ENCODE measurements at regions not wholly inside any gene's neighbourhood (a gene's known extent, or its start where the extent isn't known, plus 50 kb on each side); places are given as distances from the start of the nearest gene placed in this dataset.

- Histone ChIP-seq H3K4me1 (ENCODE audit: insufficient read depth, insufficient read length) (no peaks in the 10 kb centered on the region), H3K27me3 (ENCODE audit: insufficient read depth, insufficient read length) (no peaks in the 10 kb centered on the region), H3K36me3 (ENCODE audit: insufficient read depth, insufficient read length, low read length) (no peaks in the 10 kb centered on the region), H3K9me3 (ENCODE audit: insufficient read depth, low read length) (no peaks in the 10 kb centered on the region), H3K4me3 (ENCODE audit: insufficient read length, low read depth) (no peak overlapping the region), H3K9ac (ENCODE audit: insufficient read length, low read depth) (no peak overlapping the region)
- TF ChIP-seq SUZ12 (IDR thresholded peaks at IDR 0.05; ENCODE audit: extremely low read depth, insufficient read depth, insufficient read length) (no peak), YY1 (IDR thresholded peaks at IDR 0.05; ENCODE audit: insufficient read depth, insufficient read length) (no peak), ZNF274 (IDR thresholded peaks at IDR 0.05; ENCODE audit: low read depth, low read length) (no peak)
- no peak for DNase-seq (ENCODE audit: low read depth, low spot score)
Measured at GRCh38 chr4:133887723-133888122, 313.9 kb downstream of the PABPC4L start.

- Histone ChIP-seq H3K27me3 (ENCODE audit: insufficient read depth, insufficient read length) (no peaks in the 10 kb centered on the region), H3K9ac (ENCODE audit: insufficient read length, low read depth) (no peak overlapping the region), H3K9me3 (ENCODE audit: insufficient read depth, low read length) (no peaks in the 10 kb centered on the region), H3K36me3 (ENCODE audit: insufficient read depth, insufficient read length, low read length) (no peaks in the 10 kb centered on the region), H3K4me3 (ENCODE audit: insufficient read length, low read depth) (no peak overlapping the region), H3K4me1 (ENCODE audit: insufficient read depth, insufficient read length) (no peaks in the 10 kb centered on the region)
- DNase-seq (ENCODE audit: low read depth, low spot score): no peak
- no peak for TF ChIP-seq ZNF274 (IDR thresholded peaks at IDR 0.05; ENCODE audit: low read depth, low read length)
- TF ChIP-seq YY1 (IDR thresholded peaks at IDR 0.05; ENCODE audit: insufficient read depth, insufficient read length): no peak
Measured at GRCh38 chr4:133869486-133869885, 332.1 kb downstream of the PABPC4L start.

- no peaks in the 10 kb centered on the region for H3K36me3 ChIP-seq (ENCODE audit: insufficient read depth, insufficient read length, low read length)
Measured at GRCh38 chr4:133868856-133869255, 332.7 kb downstream of the PABPC4L start.

GRCh38 chr4:133866328-133866699 is 335.3 kb downstream of the PABPC4L start:
- no peaks in the 10 kb centered on the region for H3K9me3 ChIP-seq (ENCODE audit: insufficient read depth, low read length)
- H3K4me1 ChIP-seq (ENCODE audit: insufficient read depth, insufficient read length): no peaks in the 10 kb centered on the region
- no peaks in the 10 kb centered on the region for H3K36me3 ChIP-seq (ENCODE audit: insufficient read depth, insufficient read length, low read length)
- no peak for TF ChIP-seq ZNF274 (IDR thresholded peaks at IDR 0.05; ENCODE audit: low read depth, low read length)
- TF ChIP-seq YY1 (IDR thresholded peaks at IDR 0.05; ENCODE audit: insufficient read depth, insufficient read length): no peak
- TF ChIP-seq SUZ12 (IDR thresholded peaks at IDR 0.05; ENCODE audit: extremely low read depth, insufficient read depth, insufficient read length): no peak
- no peaks in the 10 kb centered on the region for H3K27me3 ChIP-seq (ENCODE audit: insufficient read depth, insufficient read length)
- H3K9ac ChIP-seq (ENCODE audit: insufficient read length, low read depth): no peak overlapping the region
- DNase-seq (ENCODE audit: low read depth, low spot score): no peak
- H3K4me3 ChIP-seq (ENCODE audit: insufficient read length, low read depth): no peak overlapping the region

More at GRCh38 chr4:133868856-133869255, 332.7 kb downstream of the PABPC4L start:
- no peak for DNase-seq (ENCODE audit: low read depth, low spot score)
- Histone ChIP-seq H3K27me3 (ENCODE audit: insufficient read depth, insufficient read length) (no peaks in the 10 kb centered on the region), H3K4me1 (ENCODE audit: insufficient read depth, insufficient read length) (no peaks in the 10 kb centered on the region), H3K9me3 (ENCODE audit: insufficient read depth, low read length) (no peaks in the 10 kb centered on the region), H3K9ac (ENCODE audit: insufficient read length, low read depth) (no peak overlapping the region), H3K4me3 (ENCODE audit: insufficient read length, low read depth) (no peak overlapping the region)
- no peak for TF ChIP-seq YY1 (IDR thresholded peaks at IDR 0.05; ENCODE audit: insufficient read depth, insufficient read length)
- TF ChIP-seq ZNF274 (IDR thresholded peaks at IDR 0.05; ENCODE audit: low read depth, low read length): no peak
- TF ChIP-seq SUZ12 (IDR thresholded peaks at IDR 0.05; ENCODE audit: extremely low read depth, insufficient read depth, insufficient read length): no peak

- DNase-seq (ENCODE audit: low read depth, low spot score): peak; percentile 13
- Histone ChIP-seq H3K4me1 (ENCODE audit: insufficient read depth, insufficient read length) (no peaks in the 10 kb centered on the region), H3K36me3 (ENCODE audit: insufficient read depth, insufficient read length, low read length) (no peaks in the 10 kb centered on the region), H3K27me3 (ENCODE audit: insufficient read depth, insufficient read length) (no peaks in the 10 kb centered on the region), H3K9ac (ENCODE audit: insufficient read length, low read depth) (no peak overlapping the region), H3K9me3 (ENCODE audit: insufficient read depth, low read length) (no peaks in the 10 kb centered on the region), H3K4me3 (ENCODE audit: insufficient read length, low read depth) (no peak overlapping the region)
- TF ChIP-seq ZNF274 (IDR thresholded peaks at IDR 0.05; ENCODE audit: low read depth, low read length): no peak
- TF ChIP-seq SUZ12 (IDR thresholded peaks at IDR 0.05; ENCODE audit: extremely low read depth, insufficient read depth, insufficient read length): no peak
- no peak for TF ChIP-seq YY1 (IDR thresholded peaks at IDR 0.05; ENCODE audit: insufficient read depth, insufficient read length)
Measured at GRCh38 chr4:133865612-133866327, 335.8 kb downstream of the PABPC4L start.

- Histone ChIP-seq H3K4me3 (ENCODE audit: insufficient read length, low read depth) (no peak overlapping the region), H3K4me1 (ENCODE audit: insufficient read depth, insufficient read length) (no peaks in the 10 kb centered on the region), H3K36me3 (ENCODE audit: insufficient read depth, insufficient read length, low read length) (no peaks in the 10 kb centered on the region), H3K9me3 (ENCODE audit: insufficient read depth, low read length) (no peaks in the 10 kb centered on the region), H3K27me3 (ENCODE audit: insufficient read depth, insufficient read length) (no peaks in the 10 kb centered on the region), H3K9ac (ENCODE audit: insufficient read length, low read depth) (no peak overlapping the region)
- TF ChIP-seq YY1 (IDR thresholded peaks at IDR 0.05; ENCODE audit: insufficient read depth, insufficient read length) (no peak), SUZ12 (IDR thresholded peaks at IDR 0.05; ENCODE audit: extremely low read depth, insufficient read depth, insufficient read length) (no peak), ZNF274 (IDR thresholded peaks at IDR 0.05; ENCODE audit: low read depth, low read length) (no peak)
- DNase-seq (ENCODE audit: low read depth, low spot score): no peak
Measured at GRCh38 chr4:133863153-133863552, 338.4 kb downstream of the PABPC4L start.

GRCh38 chr4:133856731-133857355 is 344.7 kb downstream of the PABPC4L start:
- TF ChIP-seq SUZ12 (IDR thresholded peaks at IDR 0.05; ENCODE audit: extremely low read depth, insufficient read depth, insufficient read length) (no peak), YY1 (IDR thresholded peaks at IDR 0.05; ENCODE audit: insufficient read depth, insufficient read length) (no peak), ZNF274 (IDR thresholded peaks at IDR 0.05; ENCODE audit: low read depth, low read length) (no peak)
- H3K36me3 ChIP-seq (ENCODE audit: insufficient read depth, insufficient read length, low read length): no peaks in the 10 kb centered on the region
- no peaks in the 10 kb centered on the region for H3K9me3 ChIP-seq (ENCODE audit: insufficient read depth, low read length)
- H3K4me3 ChIP-seq (ENCODE audit: insufficient read length, low read depth): no peak overlapping the region
- H3K9ac ChIP-seq (ENCODE audit: insufficient read length, low read depth): no peak overlapping the region
- DNase-seq (ENCODE audit: low read depth, low spot score): no peak
- no peaks in the 10 kb centered on the region for H3K27me3 ChIP-seq (ENCODE audit: insufficient read depth, insufficient read length)
- H3K4me1 ChIP-seq (ENCODE audit: insufficient read depth, insufficient read length): no peaks in the 10 kb centered on the region
